GM12878 (cell line): ENCODE measurements at regions not wholly inside any gene's neighbourhood (a gene's known extent, or its start where the extent isn't known, plus 50 kb on each side); places are given as distances from the start of the nearest gene placed in this dataset.

Experiments
- CTCF ChIP-seq, 3 experiments: IDR thresholded peaks in 2 of 3; conservative IDR thresholded peaks in 1 of 3; 2 replicates each; pipeline ENCODE4 v1.5.1; 2011; ENCODE audit warnings: low read depth in 3 of 3, low read length in 3 of 3, mild to moderate bottlenecking in 3 of 3, control low read depth in 2 of 3, moderate library complexity in 2 of 3, inconsistent platforms in 1 of 3, mixed read lengths in 1 of 3; ENCODE audit not compliant: control insufficient read depth in 2 of 3, insufficient read depth in 1 of 3; ENCODE audit errors: extremely low read depth in 1 of 3
- EP300 ChIP-seq, 2 experiments: fragments of 150-350 bp in 1 of 2; IDR thresholded peaks; 2 replicates each; pipeline ENCODE4 v1.6.1; 2011 to 2012; ENCODE audit warnings: low read depth in 2 of 2, low read length in 2 of 2, borderline replicate concordance in 1 of 2, improper control_type of control experiment in 1 of 2, inconsistent platforms in 1 of 2; ENCODE audit not compliant: control insufficient read depth in 1 of 2
- MYC ChIP-seq: IDR thresholded peaks from 2 replicates; pipeline ENCODE4 v1.6.1; 2011; ENCODE audit warnings: mild to moderate bottlenecking, low read length, moderate library complexity, inconsistent platforms; ENCODE audit not compliant: insufficient read depth, insufficient replicate concordance, insufficient read length, severe bottlenecking

- TF ChIP-seq MYC: no peak
- TF ChIP-seq CTCF (IDR thresholded peaks at IDR 0.05 in 2 of 3, conservative IDR thresholded peaks at IDR 0.05 in 1 of 3; ENCODE audit: control insufficient read depth in 2 of 3, extremely low read depth in 1 of 3, insufficient read depth in 1 of 3, low read depth in 3 of 3, low read length in 3 of 3): no peak
- no peak for TF ChIP-seq EP300 (IDR thresholded peaks at IDR 0.05; ENCODE audit: borderline replicate concordance in 1 of 2, control insufficient read depth in 1 of 2, low read depth in 2 of 2, low read length in 2 of 2)
Observed at GRCh38 chr2:186033541-186033940, 294.9 kb downstream of the FSIP2 start.
